Upper lobe of right lung (tissue), 1 donor: ENCODE measurements at regions not wholly inside any gene's neighbourhood (a gene's known extent, or its start where the extent isn't known, plus 50 kb on each side); places are given as distances from the start of the nearest gene placed in this dataset.

Experiments
- ATAC-seq: fragments of 200-7000 bp; cut with Tn5 transposase; one replicate; pipeline ENCODE4 v1.9.1; 2020; ENCODE audit warnings: mild to moderate bottlenecking, moderate library complexity
- DNase-seq: peaks from one replicate; pipeline ENCODE4 v3.0.0-alpha.2; 2020
- H3K27ac ChIP-seq: fragments of 200-600 bp; one replicate; pipeline ENCODE4 v1.8.0; 2022
- H3K27me3 ChIP-seq: fragments of 200-600 bp; one replicate; pipeline ENCODE4 v1.8.0; 2022; ENCODE audit warnings: mild to moderate bottlenecking
- H3K36me3 ChIP-seq: fragments of 200-600 bp; one replicate; pipeline ENCODE4 v1.8.0; 2022
- H3K4me1 ChIP-seq: fragments of 200-600 bp; one replicate; pipeline ENCODE4 v1.8.0; 2022
- H3K4me3 ChIP-seq: fragments of 200-600 bp; one replicate; pipeline ENCODE4 v1.8.0; 2022; ENCODE audit warnings: mild to moderate bottlenecking
- H3K9me3 ChIP-seq: fragments of 200-600 bp; one replicate; pipeline ENCODE4 v1.8.0; 2022
- CTCF ChIP-seq: fragments of 200-600 bp; IDR thresholded peaks from one replicate; pipeline ENCODE4 v1.8.0; 2022; ENCODE audit warnings: antibody characterized with exemption
- intact Hi-C: fragments of 100-400 bp; cut with DNase I; formaldehyde crosslinking; loops from one replicate; pipeline ENCODE4 v1.11.0; 2022
- donor health status: DM: no; HTN: yes; CAD: no; lungs with severe emphysema.

DNA sequence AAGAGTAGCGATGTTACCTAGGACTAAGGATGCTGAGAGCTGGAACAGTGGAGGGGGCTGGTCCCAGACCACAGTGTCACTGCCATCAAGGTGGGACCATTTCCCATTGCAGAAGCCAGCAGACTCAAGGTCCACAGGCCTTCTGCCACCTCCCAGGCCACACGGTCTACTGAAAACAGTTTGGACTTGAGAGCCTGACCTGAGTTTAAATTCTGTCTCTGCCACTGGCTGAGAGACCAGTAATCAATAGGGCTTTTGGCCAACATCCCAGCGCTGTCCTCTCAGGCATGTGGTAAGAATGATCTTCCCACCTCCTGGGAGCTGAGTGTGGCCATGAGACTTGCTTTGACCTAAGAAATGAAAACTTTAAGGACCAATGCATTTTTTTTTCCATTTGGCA is 331.4 kb upstream of the CDH5 start:
- no peak for DNase-seq
- no peak for ATAC-seq

GRCh38 chr16:66032841-66033240 is 333.6 kb upstream of the CDH5 start:
- H3K27ac ChIP-seq = no peak overlapping the region
- intact Hi-C loops = no loop called here
- TF ChIP-seq CTCF = no peak
- H3K36me3 ChIP-seq = no peaks in the 10 kb centered on the region
- H3K27me3 ChIP-seq = no peaks in the 10 kb centered on the region
- peaks cover 8% of the 10 kb centered on the region for H3K4me1 ChIP-seq
- H3K9me3 ChIP-seq = no peaks in the 10 kb centered on the region
- ATAC-seq (no peak), DNase-seq (no peak)
- no peak overlapping the region for H3K4me3 ChIP-seq

More for the DNA sequence above, 331.4 kb upstream of the CDH5 start:
- H3K4me3 ChIP-seq = no peak overlapping the region
- H3K27ac ChIP-seq = no peak overlapping the region
- intact Hi-C loops = no loop called here
- H3K9me3 ChIP-seq = no peaks in the 10 kb centered on the region
- no peaks in the 10 kb centered on the region for H3K36me3 ChIP-seq
- peaks cover 8% of the 10 kb centered on the region for H3K4me1 ChIP-seq
- TF ChIP-seq CTCF = no peak
- H3K27me3 ChIP-seq = no peaks in the 10 kb centered on the region

GRCh38 chr16:66030036-66030435 is 336.5 kb upstream of the CDH5 start:
- H3K9me3 ChIP-seq = no peaks in the 10 kb centered on the region
- H3K4me3 ChIP-seq = no peak overlapping the region
- no peak for DNase-seq
- H3K27me3 ChIP-seq = no peaks in the 10 kb centered on the region
- no peaks in the 10 kb centered on the region for H3K4me1 ChIP-seq
- intact Hi-C loops = no loop called here
- TF ChIP-seq CTCF = no peak
- ATAC-seq = no peak
- H3K27ac ChIP-seq = no peak overlapping the region
- H3K36me3 ChIP-seq = no peaks in the 10 kb centered on the region

- DNase-seq (no peak), ATAC-seq (peak; percentile 51)
- intact Hi-C loops = no loop called here
- no peaks in the 10 kb centered on the region for H3K9me3 ChIP-seq
- H3K27me3 ChIP-seq = no peaks in the 10 kb centered on the region
- no peak for TF ChIP-seq CTCF
- H3K4me1 ChIP-seq = no peaks in the 10 kb centered on the region
- H3K36me3 ChIP-seq = no peaks in the 10 kb centered on the region
- H3K27ac ChIP-seq = no peak overlapping the region
- H3K4me3 ChIP-seq = no peak overlapping the region
These were observed 337.8 kb upstream of the CDH5 start for GRCh38 chr16:66028510-66029216.

DNA sequence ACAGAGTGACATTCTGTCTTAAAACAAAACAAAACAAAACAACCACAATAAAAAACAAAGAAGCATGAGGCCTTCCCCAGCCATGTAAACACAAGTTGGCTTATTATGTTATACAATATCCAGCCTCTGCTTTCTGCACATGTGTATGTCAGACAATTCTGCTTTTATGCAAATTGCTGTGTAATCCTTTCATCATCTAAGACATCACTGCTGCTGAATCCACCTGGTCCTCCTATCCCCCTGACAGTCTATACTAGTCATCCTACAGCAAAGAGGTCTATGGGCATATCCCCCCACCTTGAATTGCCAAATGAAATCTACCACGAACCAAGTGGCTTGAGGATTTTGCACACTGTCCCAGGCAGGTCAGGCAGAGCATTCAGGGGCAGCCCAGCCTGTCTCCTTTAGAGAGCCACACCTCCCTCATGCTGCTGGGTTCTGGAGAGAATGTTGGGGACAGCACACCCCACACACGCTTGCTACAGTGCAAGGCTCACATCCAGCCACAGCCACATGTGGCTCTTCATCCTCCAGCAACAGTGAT is 339.6 kb upstream of the CDH5 start:
- Histone ChIP-seq H3K4me1 (no peaks in the 10 kb centered on the region), H3K9me3 (no peaks in the 10 kb centered on the region), H3K4me3 (no peak overlapping the region), H3K27me3 (no peaks in the 10 kb centered on the region), H3K36me3 (no peaks in the 10 kb centered on the region), H3K27ac (no peak overlapping the region)
- no peak for DNase-seq
- no peak for ATAC-seq
- no peak for TF ChIP-seq CTCF
- intact Hi-C loops = no loop called here
